ENCODE measurements at regions not wholly inside any gene's neighbourhood (a gene's known extent, or its start where the extent isn't known, plus 50 kb on each side); places are given as distances from the start of the nearest gene placed in this dataset.

DNA sequence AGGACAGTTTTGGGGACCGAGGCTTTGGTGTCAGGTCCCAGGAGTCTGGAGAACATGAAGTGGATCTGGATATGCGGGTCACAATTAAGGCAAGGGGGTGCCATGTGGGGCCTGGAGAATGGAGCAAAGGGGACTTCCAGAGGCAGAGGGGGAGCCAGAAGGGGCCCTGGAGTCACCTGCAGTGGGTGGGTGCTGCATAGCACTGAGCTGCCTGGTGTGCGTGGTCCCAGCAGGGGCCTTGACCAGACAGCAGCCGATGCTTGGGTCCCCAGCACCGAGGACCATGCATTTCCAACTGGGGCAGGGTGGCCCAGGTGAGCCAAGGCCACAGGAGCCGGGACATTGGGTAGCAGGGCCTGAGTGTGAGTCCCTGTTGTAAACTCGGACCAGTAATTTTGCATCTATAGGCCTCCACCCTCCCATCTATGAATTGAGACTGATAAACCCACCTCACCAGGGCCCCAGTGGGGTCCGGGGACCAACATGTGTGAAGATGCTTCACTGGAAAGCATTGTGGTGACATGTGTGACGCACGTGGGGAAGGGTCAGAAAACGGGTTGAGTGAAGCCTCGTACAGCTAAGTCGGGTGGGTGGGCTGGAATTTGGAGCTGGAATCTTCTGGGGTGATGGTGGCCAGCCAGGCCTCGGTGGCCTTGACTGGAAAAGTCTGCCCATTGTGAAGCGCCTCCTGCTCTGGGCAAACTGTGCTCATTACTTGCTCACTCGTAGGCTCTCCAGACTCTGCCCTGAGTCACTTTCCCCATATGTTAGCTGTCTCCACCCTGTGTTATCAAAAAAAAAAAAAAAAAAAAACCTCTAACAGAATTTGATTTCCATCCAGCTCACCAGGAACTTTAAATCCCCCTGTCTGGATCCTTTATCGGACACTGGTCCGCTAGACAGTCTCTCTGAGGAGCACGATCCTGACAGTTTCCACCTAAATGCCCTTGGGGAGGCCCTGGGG is 90.5 kb upstream of the ZNF469 start:
- TF ChIP-seq, protein P1, sequence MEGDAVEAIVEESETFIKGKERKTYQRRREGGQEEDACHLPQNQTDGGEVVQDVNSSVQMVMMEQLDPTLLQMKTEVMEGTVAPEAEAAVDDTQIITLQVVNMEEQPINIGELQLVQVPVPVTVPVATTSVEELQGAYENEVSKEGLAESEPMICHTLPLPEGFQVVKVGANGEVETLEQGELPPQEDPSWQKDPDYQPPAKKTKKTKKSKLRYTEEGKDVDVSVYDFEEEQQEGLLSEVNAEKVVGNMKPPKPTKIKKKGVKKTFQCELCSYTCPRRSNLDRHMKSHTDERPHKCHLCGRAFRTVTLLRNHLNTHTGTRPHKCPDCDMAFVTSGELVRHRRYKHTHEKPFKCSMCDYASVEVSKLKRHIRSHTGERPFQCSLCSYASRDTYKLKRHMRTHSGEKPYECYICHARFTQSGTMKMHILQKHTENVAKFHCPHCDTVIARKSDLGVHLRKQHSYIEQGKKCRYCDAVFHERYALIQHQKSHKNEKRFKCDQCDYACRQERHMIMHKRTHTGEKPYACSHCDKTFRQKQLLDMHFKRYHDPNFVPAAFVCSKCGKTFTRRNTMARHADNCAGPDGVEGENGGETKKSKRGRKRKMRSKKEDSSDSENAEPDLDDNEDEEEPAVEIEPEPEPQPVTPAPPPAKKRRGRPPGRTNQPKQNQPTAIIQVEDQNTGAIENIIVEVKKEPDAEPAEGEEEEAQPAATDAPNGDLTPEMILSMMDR (IDR thresholded peaks at IDR 0.05; ENCODE audit: insufficient read depth, low read depth, low read length) = no peak
- no peak for TF ChIP-seq EZH2 (IDR thresholded peaks at IDR 0.05; ENCODE audit: insufficient read depth, low read length)
